Right atrium auricular region (tissue), 2 donors: ENCODE measurements at regions not wholly inside any gene's neighbourhood (a gene's known extent, or its start where the extent isn't known, plus 50 kb on each side); places are given as distances from the start of the nearest gene placed in this dataset.

Experiments
- DNase-seq: peaks from one replicate; pipeline ENCODE4 v3.0.0-alpha.2; 2019; ENCODE audit warnings: low spot score
- H3K27ac ChIP-seq, 2 donors: fragments of 200-600 bp; sonication (generic); 1 replicate in 1 of 2; 2 replicates in 1 of 2; pipeline ENCODE4 v1.5.1; 2016 to 2019
- H3K27me3 ChIP-seq, 2 donors: fragments of 200-600 bp; sonication (generic); one replicate each; pipeline versions ENCODE4 v1.5.1 to v1.6.0; 2017 to 2019
- H3K36me3 ChIP-seq: fragments of 200-600 bp; sonication (generic); one replicate; pipeline ENCODE4 v1.5.1; 2016
- H3K4me1 ChIP-seq, 2 donors: fragments of 200-600 bp; sonication (generic); one replicate each; pipeline versions ENCODE4 v1.5.1 to v1.6.0; 2017 to 2019
- H3K4me3 ChIP-seq, 2 donors: fragments of 200-600 bp; sonication (generic); 1 replicate in 1 of 2; 2 replicates in 1 of 2; pipeline ENCODE4 v1.5.1; 2017 to 2019; ENCODE audit warnings: mild to moderate bottlenecking in 1 of 2, moderate library complexity in 1 of 2
- H3K9me3 ChIP-seq, 2 donors: fragments of 200-600 bp; sonication (generic); one replicate each; pipeline ENCODE4 v1.5.1; 2019
- CTCF ChIP-seq, 2 donors: fragments of 200-600 bp; sonication (generic); IDR thresholded peaks; one replicate each; pipeline ENCODE4 v1.5.1; 2019; ENCODE audit warnings: antibody characterized with exemption in 2 of 2

- no peak for TF ChIP-seq CTCF (IDR thresholded peaks at IDR 0.05)
- Histone ChIP-seq H3K27me3 (no peaks in the 10 kb centered on the region), H3K4me3 (no peak overlapping the region), H3K27ac (no peak overlapping the region), H3K9me3 (peaks cover 0 to 9% of the 10 kb centered on the region in 2 donors), H3K4me1 (no peaks in the 10 kb centered on the region), H3K36me3 (no peaks in the 10 kb centered on the region)
- DNase-seq: no peak
These were observed 126.9 kb upstream of the SLC35F3 start for GRCh38 chr1:233777566-233777965.

- Histone ChIP-seq H3K27me3 (no peaks in the 10 kb centered on the region), H3K27ac (no peak overlapping the region), H3K9me3 (peaks cover 0 to 9% of the 10 kb centered on the region in 2 donors), H3K4me1 (no peaks in the 10 kb centered on the region), H3K4me3 (no peak overlapping the region), H3K36me3 (no peaks in the 10 kb centered on the region)
- DNase-seq: no peak
- TF ChIP-seq CTCF (IDR thresholded peaks at IDR 0.05): no peak
These were observed 124.4 kb upstream of the SLC35F3 start for GRCh38 chr1:233780049-233780448.

DNA sequence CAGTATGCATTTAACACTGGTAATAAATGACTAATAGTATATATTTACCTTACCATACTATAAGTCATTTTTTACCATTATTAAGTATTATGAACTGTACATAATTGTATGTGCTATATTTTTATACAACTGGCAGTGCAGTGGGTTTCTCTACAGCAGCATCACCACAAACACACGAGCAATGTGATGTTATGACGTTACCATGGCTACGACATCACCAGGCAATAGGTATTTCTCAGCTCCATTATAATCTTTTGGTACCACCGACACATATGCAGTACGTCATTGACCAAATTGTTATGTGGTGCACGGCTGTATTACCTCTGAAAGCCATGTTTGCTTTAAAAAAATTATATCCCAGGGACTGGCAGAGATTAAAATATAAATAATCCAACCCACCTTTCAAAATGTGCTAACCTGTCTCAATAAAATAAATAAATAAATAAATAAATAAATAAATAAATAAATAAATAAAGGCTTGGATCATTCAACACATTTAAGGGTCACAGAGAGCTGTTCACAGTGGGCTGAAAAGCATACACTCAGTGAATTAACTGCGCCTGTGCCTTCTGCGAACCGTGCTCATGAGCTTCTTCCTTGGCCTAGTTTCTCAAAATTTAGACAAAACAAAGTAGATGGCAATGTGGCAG, 121.4 kb upstream of the SLC35F3 start:
- H3K4me1 ChIP-seq: no peaks in the 10 kb centered on the region
- peaks cover 0 to 9% of the 10 kb centered on the region in 2 donors for H3K9me3 ChIP-seq
- no peaks in the 10 kb centered on the region for H3K27me3 ChIP-seq
- H3K4me3 ChIP-seq: no peak overlapping the region
- TF ChIP-seq CTCF (IDR thresholded peaks at IDR 0.05): no peak
- no peak for DNase-seq
- H3K27ac ChIP-seq: no peak overlapping the region
- no peaks in the 10 kb centered on the region for H3K36me3 ChIP-seq

- H3K36me3 ChIP-seq: no peaks in the 10 kb centered on the region
- no peaks in the 10 kb centered on the region for H3K4me1 ChIP-seq
- no peaks in the 10 kb centered on the region for H3K27me3 ChIP-seq
These were observed 116.9 kb upstream of the SLC35F3 start for GRCh38 chr1:233787599-233787998.

DNA sequence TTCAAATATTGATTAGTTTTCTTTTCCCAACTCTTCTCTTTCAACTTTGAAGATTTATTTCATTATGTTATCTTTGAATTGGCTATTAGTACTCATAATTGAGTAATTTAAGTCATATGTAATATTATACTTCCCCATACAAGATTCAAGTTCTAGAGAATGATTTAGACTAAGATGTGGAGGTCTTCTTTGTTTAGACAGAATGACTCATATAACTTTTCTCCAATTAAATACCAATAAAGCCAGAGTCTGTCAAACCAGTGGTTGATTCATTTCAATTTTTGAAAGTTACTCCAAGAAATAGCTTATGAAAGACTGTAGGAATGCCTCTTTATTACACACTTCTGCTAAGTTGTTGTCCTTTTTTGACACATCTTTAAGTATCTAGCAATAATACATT, 115.8 kb upstream of the SLC35F3 start:
- Histone ChIP-seq H3K4me3 (no peak overlapping the region), H3K4me1 (no peaks in the 10 kb centered on the region), H3K27ac (no peak overlapping the region), H3K36me3 (no peaks in the 10 kb centered on the region), H3K27me3 (no peaks in the 10 kb centered on the region), H3K9me3 (peaks cover 0 to 2% of the 10 kb centered on the region in 2 donors)
- no peak for DNase-seq
- TF ChIP-seq CTCF (IDR thresholded peaks at IDR 0.05): no peak

More at GRCh38 chr1:233787599-233787998, 116.9 kb upstream of the SLC35F3 start:
- H3K9me3 ChIP-seq: no peaks in the 10 kb centered on the region
- no peak for TF ChIP-seq CTCF (IDR thresholded peaks at IDR 0.05)
- DNase-seq: no peak
- H3K27ac ChIP-seq: no peak overlapping the region
- no peak overlapping the region for H3K4me3 ChIP-seq

GRCh38 chr1:233790121-233790520, 114.4 kb upstream of the SLC35F3 start:
- no peaks in the 10 kb centered on the region for H3K4me1 ChIP-seq
- TF ChIP-seq CTCF (IDR thresholded peaks at IDR 0.05): no peak

More at GRCh38 chr1:233790121-233790520, 114.4 kb upstream of the SLC35F3 start:
- Histone ChIP-seq H3K9me3 (peaks cover 0 to 9% of the 10 kb centered on the region in 2 donors), H3K4me3 (no peak overlapping the region), H3K27ac (no peak overlapping the region), H3K36me3 (no peaks in the 10 kb centered on the region), H3K27me3 (no peaks in the 10 kb centered on the region)
- DNase-seq: no peak
